ENCODE measurements at regions not wholly inside any gene's neighbourhood (a gene's known extent, or its start where the extent isn't known, plus 50 kb on each side); places are given as distances from the start of the nearest gene placed in this dataset.
A peak's percentile ranks its signal among the peaks of the same experiment; 100 is the strongest.
"Not testable (repeated sequence)": the region's sequence is repeated elsewhere in the genome, so short reads cannot be mapped to it uniquely, and the experiment has no call there.

DNA sequence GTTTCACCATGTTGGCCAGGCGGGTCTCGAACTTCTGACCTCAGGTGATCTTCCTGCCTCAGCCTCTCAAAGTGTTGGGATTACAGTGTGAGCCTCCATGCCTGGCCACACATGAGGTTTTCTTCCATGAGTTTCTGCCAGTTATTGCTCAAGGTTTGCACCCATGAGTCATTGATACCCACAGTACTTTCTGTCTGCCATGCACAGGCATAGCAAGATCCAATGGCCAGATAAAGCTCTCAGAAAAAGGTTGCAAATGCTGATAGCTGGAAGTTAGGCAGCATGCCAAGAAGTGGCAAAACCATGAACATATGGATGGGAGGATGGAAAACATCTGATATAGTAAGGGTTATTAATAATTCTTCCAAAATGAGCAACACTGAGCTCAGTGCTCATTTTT is 298.7 kb upstream of the NRG3 start:
- no peak for DNase-seq (ENCODE audit: low spot score)

DNA sequence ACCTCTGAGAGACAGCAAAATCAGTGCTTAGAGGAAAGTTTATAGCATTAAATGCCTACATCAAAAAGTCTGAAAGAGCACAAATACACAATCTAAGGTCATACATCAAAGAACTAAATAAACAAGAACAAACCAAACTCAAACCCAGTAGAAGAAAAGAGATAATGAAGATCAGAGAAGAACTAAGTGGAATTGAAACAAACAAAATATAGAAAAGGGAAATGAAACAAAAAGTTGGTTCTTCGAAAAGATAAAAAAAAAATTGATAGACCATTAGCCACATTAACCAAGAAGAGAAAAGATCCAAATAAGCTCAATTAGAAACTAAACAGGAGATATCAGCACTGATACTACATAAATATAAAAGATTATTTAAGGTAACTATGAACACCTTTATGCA is 280.0 kb upstream of the NRG3 start:
- no peak for DNase-seq (ENCODE audit: low spot score)

DNA sequence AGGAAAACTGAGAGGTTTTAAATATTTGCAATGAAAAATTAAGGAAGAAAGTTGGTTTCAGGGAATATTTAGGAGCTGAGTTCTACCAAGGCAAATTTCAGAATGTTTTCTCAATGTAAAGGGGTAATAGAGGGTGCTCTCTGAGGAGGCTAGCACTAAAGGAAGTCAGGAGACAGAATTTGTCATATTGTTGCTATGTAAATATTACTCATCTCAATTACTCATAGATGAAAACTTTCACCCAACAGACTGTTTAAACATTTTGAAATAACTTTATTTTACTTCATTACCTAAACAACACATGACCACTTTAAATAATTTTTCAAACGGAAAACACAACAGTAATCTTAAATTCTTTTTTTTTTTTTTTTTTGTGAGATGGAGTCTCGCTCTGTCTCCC is 274.8 kb upstream of the NRG3 start:
- peak; percentile 7 for DNase-seq (ENCODE audit: low spot score)

- DNase-seq (ENCODE audit: low spot score): no peak
Observed at GRCh38 chr10:81603106-81603620, 271.8 kb upstream of the NRG3 start.

DNA sequence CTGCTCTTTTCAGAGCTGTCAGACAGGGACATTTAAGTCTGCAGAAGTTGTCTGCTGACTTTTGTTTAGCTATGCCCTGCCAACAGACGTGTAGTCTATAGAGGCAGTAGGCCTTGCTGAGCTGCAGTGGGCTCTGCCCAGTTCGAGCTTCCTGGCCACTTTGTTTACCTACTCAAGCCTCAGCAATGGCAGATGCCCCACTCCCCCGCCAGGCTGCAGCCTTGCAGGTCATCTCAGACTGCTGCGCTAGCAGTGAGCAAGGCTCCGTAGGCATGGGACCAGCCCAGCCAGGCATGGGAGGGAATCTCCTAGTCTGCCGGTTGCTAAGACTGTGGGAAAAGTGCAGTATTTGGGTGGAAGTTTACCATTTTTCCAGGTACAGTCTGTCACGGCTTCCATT is 230.5 kb upstream of the NRG3 start:
- not testable (repeated sequence) for DNase-seq (ENCODE audit: low spot score)

DNA sequence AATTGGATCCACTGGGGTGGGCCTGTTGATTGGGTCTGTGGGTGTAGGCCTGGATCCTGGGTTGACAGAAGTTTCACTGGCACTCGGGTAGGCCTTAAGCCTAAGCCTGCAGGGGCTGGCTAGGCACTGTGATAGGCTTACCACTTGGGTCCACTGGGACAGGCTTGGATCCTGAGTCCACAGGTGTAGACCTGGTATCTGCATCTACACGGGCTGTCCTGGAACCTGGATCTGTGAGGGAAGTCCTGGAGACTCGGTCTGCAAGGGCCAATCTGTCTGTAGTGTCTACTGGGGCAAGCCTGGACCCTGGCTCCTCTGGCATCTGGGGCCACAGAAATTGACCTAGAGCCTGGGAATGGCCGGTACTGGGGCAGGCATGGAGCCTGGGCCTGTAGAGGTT is 219.0 kb upstream of the NRG3 start:
- no peak for DNase-seq (ENCODE audit: low spot score)

DNA sequence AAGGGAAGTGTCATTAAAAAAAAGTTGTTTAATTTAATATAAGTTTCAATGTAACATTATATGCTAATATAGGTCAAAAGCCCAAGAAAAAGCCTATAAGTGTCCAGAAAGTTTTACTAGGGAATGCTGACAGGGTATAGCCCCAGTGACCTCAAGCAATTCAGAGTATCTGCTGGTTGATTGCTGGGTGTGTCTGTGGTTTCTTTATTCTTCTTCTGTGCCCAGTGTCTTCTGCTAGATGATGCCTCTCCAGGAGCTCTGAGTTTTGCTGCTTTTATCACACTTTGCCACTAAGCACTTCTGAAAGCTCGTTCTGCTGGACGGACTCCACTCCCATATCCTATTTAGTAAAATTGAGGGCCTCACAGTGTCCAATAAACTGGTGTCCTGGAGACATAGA is 212.2 kb upstream of the NRG3 start:
- no peak for DNase-seq (ENCODE audit: low spot score)

DNA sequence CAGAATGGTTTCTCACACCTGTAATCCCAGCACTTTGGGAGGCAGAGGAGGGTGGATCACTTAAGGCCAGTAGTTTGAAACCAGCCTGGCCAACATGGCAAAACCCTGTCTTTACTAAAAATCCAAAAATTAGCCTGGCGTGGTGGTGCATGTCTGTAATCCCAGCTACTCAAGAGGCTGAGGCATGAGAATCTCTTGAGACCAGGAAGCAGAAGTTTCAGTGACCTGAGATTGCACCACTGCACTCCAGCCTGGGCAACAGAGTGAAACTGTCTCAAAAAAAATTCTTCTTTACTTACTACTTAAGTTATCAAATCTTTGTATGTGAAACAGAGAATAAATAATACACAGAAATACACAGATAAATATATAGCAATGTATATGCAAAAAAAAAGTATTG is 210.2 kb upstream of the NRG3 start:
- DNase-seq (ENCODE audit: low spot score): not testable (repeated sequence)

GRCh38 chr10:81674941-81675340 is 200.1 kb upstream of the NRG3 start:
- DNase-seq (ENCODE audit: low spot score): no peak

DNA sequence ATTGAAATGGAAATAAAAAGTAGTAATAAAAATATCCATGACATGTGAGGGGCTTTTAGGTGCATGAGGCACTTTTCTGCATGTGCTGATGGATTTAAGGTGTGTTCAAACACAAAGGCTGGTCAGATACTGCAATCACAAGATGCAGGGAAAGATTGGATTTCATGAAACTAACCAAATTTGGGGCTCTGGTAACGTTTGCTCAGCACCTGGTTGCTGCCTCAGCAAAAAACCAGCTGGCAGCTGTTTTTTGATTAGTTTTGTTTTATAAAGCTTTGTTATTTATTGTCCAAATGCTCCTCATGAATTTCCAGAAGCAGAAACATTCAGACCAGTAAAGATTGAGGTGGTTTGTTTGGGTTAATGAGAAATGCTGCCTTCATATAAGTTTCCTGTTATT is 195.7 kb upstream of the NRG3 start:
- DNase-seq (ENCODE audit: low spot score): no peak

- DNase-seq (ENCODE audit: low spot score): no peak
Observed at GRCh38 chr10:81680359-81680758, 194.6 kb upstream of the NRG3 start.

DNA sequence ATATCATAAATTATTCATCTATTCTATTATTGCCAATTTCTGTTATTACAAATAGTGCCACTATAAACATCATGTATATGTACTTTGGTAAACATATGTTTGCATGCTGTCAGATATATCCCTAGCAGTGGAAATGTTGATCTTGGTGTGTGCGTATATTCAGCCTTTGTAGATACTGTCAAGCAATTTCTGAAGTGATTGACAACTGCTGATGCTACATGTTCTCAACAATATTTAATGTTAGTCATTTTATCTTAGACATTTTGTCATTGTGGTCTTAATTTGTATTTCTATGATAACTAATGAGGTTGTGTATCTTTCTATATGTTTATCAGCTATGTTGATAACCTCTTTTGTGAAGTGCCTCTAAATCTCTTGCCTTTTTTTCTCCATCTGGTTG is 186.5 kb upstream of the NRG3 start:
- DNase-seq (ENCODE audit: low spot score): no peak

DNA sequence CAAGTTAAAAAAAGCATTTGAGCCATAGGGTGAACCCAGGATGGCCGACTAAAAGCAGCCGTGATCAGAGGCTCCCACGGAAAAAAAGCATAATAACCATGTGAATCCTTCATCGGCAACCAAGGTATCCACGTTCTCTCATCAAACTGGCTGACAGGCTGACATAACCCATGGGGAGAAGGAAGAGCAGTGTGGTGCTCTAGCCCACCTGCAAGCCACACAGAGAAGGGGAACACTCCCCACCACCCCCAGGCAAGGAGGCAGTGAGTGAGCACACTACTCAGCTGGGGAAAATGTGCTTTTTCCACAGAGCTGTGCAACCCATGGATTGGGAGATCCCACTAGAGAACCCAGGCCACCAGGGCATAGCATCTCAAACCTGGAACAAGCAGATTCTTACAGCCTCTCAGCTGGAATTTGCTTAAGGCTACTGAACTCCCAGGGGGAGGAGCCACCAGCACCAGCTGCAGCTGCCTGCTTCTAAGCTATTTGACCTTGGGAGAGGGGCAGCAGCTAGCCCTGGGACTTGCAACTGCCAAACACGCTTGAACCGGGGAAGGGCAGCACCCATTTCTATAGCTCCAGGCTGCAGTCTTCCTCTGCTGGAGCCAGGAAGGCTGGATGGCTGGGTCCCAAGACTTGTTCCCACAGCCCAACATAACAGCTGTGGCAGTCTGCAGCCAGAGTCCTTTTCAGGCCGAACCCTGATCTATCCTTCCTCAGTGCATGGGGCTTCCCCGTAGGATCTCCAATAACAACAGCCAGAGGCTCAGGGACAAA is 178.2 kb upstream of the NRG3 start:
- no peak for DNase-seq (ENCODE audit: low spot score)

DNA sequence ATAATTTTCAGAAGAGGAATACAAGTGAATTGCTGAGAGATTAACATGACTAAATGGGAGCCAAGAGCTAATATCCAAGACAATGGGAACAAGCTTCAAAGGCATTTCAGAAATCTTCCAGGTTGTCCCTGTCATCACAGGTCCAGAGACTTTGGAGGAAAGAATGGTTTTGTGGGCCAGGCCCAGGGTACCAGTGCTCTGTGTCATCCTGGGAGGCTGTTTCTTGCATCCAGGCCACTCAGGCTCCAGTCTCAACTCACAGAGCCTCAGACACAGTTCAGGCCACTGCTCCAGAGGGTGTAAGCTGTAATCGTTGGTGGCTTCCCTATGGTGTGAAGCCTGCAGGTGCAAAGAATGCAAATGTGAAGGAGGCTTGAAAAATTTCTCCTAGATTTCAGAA is 170.4 kb upstream of the NRG3 start:
- DNase-seq (ENCODE audit: low spot score): no peak

DNA sequence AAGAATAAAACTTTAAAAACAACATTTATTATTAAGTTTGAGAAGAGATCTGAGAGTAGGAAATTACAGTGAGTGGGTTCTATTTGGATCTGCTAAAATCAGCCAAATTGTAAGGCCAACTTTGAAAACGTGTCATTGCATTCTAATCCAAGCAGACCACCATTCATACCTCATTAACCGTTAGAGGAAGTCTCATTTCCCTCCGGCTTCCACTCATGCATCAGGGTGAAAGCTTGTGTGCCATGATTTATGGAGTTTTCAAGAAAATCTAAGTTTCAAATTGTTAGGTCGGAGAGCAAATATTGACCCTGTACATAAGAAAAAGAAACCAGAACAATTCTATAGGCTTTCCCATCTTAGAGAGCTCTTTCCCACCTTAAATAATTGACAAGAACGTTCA is 166.6 kb upstream of the NRG3 start:
- DNase-seq (ENCODE audit: low spot score): no peak

- DNase-seq (ENCODE audit: low spot score): no peak
Observed at GRCh38 chr10:81708929-81709328, 166.1 kb upstream of the NRG3 start.

GRCh38 chr10:81722399-81722798 is 152.6 kb upstream of the NRG3 start:
- no peak for DNase-seq (ENCODE audit: low spot score)

GRCh38 chr10:81724431-81724830 is 150.6 kb upstream of the NRG3 start:
- DNase-seq (ENCODE audit: low spot score): no peak

DNA sequence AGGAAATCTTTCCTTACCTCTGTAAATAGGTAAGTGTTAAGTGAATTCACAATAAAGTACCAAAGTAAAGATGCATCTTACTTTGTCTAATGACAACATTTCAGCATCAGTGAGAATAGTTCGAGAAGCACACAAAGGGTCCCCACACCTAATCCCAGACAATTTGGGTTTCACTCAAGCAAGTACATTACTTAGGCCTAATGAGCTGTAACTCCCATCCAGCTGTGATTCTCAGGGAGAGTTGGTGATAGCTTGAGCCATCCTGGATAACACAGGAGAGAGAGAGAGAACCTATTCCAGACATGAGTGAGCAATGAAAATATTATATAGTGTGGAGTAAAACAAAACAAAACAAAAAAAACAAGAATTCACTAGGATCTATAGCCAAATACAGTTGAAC is 149.1 kb upstream of the NRG3 start:
- no peak for DNase-seq (ENCODE audit: low spot score)

- no peak for DNase-seq (ENCODE audit: low spot score)
Observed at GRCh38 chr10:81728692-81729091, 146.3 kb upstream of the NRG3 start.

DNA sequence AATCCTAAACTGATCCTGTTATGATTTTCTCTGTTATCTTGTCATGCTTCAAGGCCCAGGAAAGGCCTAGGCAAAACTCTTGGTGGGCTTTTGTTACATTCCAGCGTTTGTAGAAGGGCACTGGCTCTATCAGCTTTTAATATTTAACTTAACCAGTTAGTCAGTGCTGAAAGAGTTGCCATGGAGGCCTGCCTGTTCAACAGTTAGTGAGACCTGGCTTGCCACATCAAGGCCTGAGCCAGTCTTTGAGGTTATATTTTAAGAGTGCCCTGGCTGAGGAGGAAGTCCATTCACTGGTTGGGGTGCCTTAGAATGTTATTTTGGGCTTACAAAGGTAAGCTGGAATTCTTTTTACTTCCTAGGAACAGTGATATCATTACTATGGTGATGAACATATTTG is 144.1 kb upstream of the NRG3 start:
- no peak for DNase-seq (ENCODE audit: low spot score)

- DNase-seq (ENCODE audit: low spot score): no peak
Observed at GRCh38 chr10:81733542-81733941, 141.5 kb upstream of the NRG3 start.

- DNase-seq (ENCODE audit: low spot score): not testable (repeated sequence)
Observed at GRCh38 chr10:81735167-81735566, 139.8 kb upstream of the NRG3 start.

GRCh38 chr10:81759111-81759510 is 115.9 kb upstream of the NRG3 start:
- DNase-seq (ENCODE audit: low spot score): no peak

Data from kidney capillary endothelial cell (primary cell).